ENCODE measurements at regions not wholly inside any gene's neighbourhood (a gene's known extent, or its start where the extent isn't known, plus 50 kb on each side); places are given as distances from the start of the nearest gene placed in this dataset.

DNA sequence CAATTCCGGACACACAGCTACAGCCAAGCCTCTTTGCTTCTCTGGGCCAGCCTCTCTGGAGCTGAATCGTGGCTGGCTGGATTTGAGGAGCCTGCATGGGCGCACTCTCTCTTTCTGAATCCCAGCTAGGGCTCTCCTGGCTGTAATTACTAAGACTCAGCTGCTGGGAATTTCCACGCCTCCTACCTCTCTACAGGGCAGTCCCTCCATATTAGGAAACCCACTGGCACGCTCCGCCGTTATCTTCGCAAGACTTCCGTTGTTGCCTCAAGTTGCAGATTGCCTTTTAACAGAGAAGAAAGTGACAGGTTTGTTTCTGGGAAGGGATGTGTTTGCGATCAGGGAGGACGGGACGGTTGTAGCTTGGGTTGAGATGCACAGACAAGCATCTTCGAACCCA, 188.4 kb upstream of the NLRP1 start:
- TF ChIP-seq POLR2AphosphoS5 (IDR thresholded peaks at IDR 0.05) (no peak), POLR2A (IDR thresholded peaks at IDR 0.05; ENCODE audit: low read depth) (no peak), EP300 (IDR thresholded peaks at IDR 0.05) (no peak)
- TF ChIP-seq, protein P1, sequence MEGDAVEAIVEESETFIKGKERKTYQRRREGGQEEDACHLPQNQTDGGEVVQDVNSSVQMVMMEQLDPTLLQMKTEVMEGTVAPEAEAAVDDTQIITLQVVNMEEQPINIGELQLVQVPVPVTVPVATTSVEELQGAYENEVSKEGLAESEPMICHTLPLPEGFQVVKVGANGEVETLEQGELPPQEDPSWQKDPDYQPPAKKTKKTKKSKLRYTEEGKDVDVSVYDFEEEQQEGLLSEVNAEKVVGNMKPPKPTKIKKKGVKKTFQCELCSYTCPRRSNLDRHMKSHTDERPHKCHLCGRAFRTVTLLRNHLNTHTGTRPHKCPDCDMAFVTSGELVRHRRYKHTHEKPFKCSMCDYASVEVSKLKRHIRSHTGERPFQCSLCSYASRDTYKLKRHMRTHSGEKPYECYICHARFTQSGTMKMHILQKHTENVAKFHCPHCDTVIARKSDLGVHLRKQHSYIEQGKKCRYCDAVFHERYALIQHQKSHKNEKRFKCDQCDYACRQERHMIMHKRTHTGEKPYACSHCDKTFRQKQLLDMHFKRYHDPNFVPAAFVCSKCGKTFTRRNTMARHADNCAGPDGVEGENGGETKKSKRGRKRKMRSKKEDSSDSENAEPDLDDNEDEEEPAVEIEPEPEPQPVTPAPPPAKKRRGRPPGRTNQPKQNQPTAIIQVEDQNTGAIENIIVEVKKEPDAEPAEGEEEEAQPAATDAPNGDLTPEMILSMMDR (IDR thresholded peaks at IDR 0.05), result no peak

All from esophagus muscularis mucosa (tissue), 4 donors.